ENCODE measurements at regions not wholly inside any gene's neighbourhood (a gene's known extent, or its start where the extent isn't known, plus 50 kb on each side); places are given as distances from the start of the nearest gene placed in this dataset.
"Not testable (repeated sequence)": the region's sequence is repeated elsewhere in the genome, so short reads cannot be mapped to it uniquely, and the experiment has no call there.

- no peak overlapping the region for H3K9ac ChIP-seq (ENCODE audit: low read depth in 1 of 2, low read length in 2 of 2)
- peaks cover 6 to 8% of the 10 kb centered on the region in 2 donors for H3K27me3 ChIP-seq (ENCODE audit: control insufficient read depth in 1 of 2, insufficient read depth in 2 of 2, low read length in 2 of 2)
- H3K4me3 ChIP-seq (ENCODE audit: low read depth in 1 of 2, low read length in 2 of 2) = no peak overlapping the region
- H3K9me3 ChIP-seq (ENCODE audit: control insufficient read depth in 1 of 2, low read length in 2 of 2) = no peaks in the 10 kb centered on the region
- H3K36me3 ChIP-seq (ENCODE audit: control insufficient read depth in 1 of 2, insufficient read depth in 2 of 2, low read length in 2 of 2) = no peaks in the 10 kb centered on the region
- no peak overlapping the region for H3K27ac ChIP-seq (ENCODE audit: low read depth, low read length)
- no peaks in the 10 kb centered on the region for H3K4me1 ChIP-seq (ENCODE audit: control insufficient read depth in 1 of 2, insufficient read depth in 2 of 2, low read length in 2 of 2)
Observed at GRCh38 chr19:30686826-30687566, 314.8 kb downstream of the ZNF536 start.

- peaks cover 5 to 6% of the 10 kb centered on the region in 2 donors for H3K27me3 ChIP-seq (ENCODE audit: control insufficient read depth in 1 of 2, insufficient read depth in 2 of 2, low read length in 2 of 2)
- H3K27ac ChIP-seq (ENCODE audit: low read depth, low read length) = no peak overlapping the region
- no peaks in the 10 kb centered on the region for H3K4me1 ChIP-seq (ENCODE audit: control insufficient read depth in 1 of 2, insufficient read depth in 2 of 2, low read length in 2 of 2)
- no peak overlapping the region for H3K9ac ChIP-seq (ENCODE audit: low read depth in 1 of 2, low read length in 2 of 2)
- no peaks in the 10 kb centered on the region for H3K36me3 ChIP-seq (ENCODE audit: control insufficient read depth in 1 of 2, insufficient read depth in 2 of 2, low read length in 2 of 2)
- no peak overlapping the region for H3K4me3 ChIP-seq (ENCODE audit: low read depth in 1 of 2, low read length in 2 of 2)
- no peaks in the 10 kb centered on the region for H3K9me3 ChIP-seq (ENCODE audit: control insufficient read depth in 1 of 2, low read length in 2 of 2)
Observed at GRCh38 chr19:30686176-30686820, 314.1 kb downstream of the ZNF536 start.

GRCh38 chr19:30685426-30686000, 313.3 kb downstream of the ZNF536 start:
- H3K27ac ChIP-seq (ENCODE audit: low read depth, low read length) = no peak overlapping the region
- H3K4me1 ChIP-seq (ENCODE audit: control insufficient read depth in 1 of 2, insufficient read depth in 2 of 2, low read length in 2 of 2) = no peaks in the 10 kb centered on the region
- H3K36me3 ChIP-seq (ENCODE audit: control insufficient read depth in 1 of 2, insufficient read depth in 2 of 2, low read length in 2 of 2) = no peaks in the 10 kb centered on the region
- no peak overlapping the region for H3K9ac ChIP-seq (ENCODE audit: low read depth in 1 of 2, low read length in 2 of 2)
- peaks cover 0 to 6% of the 10 kb centered on the region in 2 donors for H3K27me3 ChIP-seq (ENCODE audit: control insufficient read depth in 1 of 2, insufficient read depth in 2 of 2, low read length in 2 of 2)
- no peak overlapping the region for H3K4me3 ChIP-seq (ENCODE audit: low read depth in 1 of 2, low read length in 2 of 2)
- no peaks in the 10 kb centered on the region for H3K9me3 ChIP-seq (ENCODE audit: control insufficient read depth in 1 of 2, low read length in 2 of 2)

DNA sequence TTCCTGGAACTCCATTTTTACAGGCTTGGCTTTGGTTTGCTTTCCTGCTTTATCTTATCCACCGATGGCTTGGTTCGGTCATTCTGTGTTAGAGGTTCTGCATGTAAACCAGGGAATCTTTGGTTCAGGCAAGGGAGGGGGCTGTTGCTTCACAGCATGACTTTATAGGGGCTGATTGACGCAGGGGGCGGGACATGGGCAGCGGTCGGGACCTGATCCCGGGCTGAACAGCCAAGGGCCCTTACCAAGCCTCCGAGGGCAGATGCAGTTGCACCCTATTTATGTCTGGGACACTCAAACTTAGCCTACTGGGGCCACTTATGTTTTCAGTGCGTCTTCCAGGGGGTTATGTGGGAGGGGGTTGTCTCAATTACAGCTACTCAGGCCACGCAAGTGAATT, 312.4 kb downstream of the ZNF536 start:
- no peak overlapping the region for H3K4me3 ChIP-seq (ENCODE audit: low read depth in 1 of 2, low read length in 2 of 2)
- H3K27me3 ChIP-seq (ENCODE audit: control insufficient read depth in 1 of 2, insufficient read depth in 2 of 2, low read length in 2 of 2) = peaks cover 0 to 6% of the 10 kb centered on the region in 2 donors
- no peaks in the 10 kb centered on the region for H3K9me3 ChIP-seq (ENCODE audit: control insufficient read depth in 1 of 2, low read length in 2 of 2)
- H3K9ac ChIP-seq (ENCODE audit: low read depth in 1 of 2, low read length in 2 of 2) = no peak overlapping the region
- no peaks in the 10 kb centered on the region for H3K4me1 ChIP-seq (ENCODE audit: control insufficient read depth in 1 of 2, insufficient read depth in 2 of 2, low read length in 2 of 2)
- no peak overlapping the region for H3K27ac ChIP-seq (ENCODE audit: low read depth, low read length)
- H3K36me3 ChIP-seq (ENCODE audit: control insufficient read depth in 1 of 2, insufficient read depth in 2 of 2, low read length in 2 of 2) = no peaks in the 10 kb centered on the region

DNA sequence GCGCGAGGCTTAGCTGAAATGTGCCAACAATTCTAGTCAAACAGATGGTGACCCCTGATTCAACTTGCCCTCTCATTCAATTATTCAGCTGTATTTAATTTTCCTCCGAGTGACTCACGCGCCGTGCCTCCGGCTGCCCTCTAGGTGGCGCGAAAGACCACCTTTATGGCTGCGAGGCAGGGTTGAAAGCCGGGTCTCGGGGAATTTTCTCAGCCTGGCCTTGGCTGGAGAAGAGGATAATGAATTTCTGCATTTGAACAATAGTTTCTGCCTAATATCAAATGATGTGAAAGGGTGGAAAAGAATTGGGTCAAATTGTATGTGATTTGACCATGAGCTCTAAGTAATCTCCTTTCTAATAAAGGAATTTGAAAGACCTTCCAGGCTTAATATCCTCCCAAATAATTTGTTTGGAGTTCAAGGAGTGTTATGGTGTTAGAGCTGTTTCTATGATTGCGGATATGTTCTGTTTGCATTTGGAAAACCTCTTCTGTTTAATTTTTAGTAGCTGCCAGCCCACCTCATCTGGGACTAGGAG, 310.9 kb downstream of the ZNF536 start:
- Histone ChIP-seq H3K4me1 (ENCODE audit: control insufficient read depth in 1 of 2, insufficient read depth in 2 of 2, low read length in 2 of 2) (no peaks in the 10 kb centered on the region), H3K27ac (ENCODE audit: low read depth, low read length) (no peak overlapping the region), H3K36me3 (ENCODE audit: control insufficient read depth in 1 of 2, insufficient read depth in 2 of 2, low read length in 2 of 2) (no peaks in the 10 kb centered on the region), H3K9me3 (ENCODE audit: control insufficient read depth in 1 of 2, low read length in 2 of 2) (no peaks in the 10 kb centered on the region), H3K4me3 (ENCODE audit: low read depth in 1 of 2, low read length in 2 of 2) (no peak overlapping the region), H3K9ac (ENCODE audit: low read depth in 1 of 2, low read length in 2 of 2) (no peak overlapping the region), H3K27me3 (ENCODE audit: control insufficient read depth in 1 of 2, insufficient read depth in 2 of 2, low read length in 2 of 2) (peaks cover 0 to 6% of the 10 kb centered on the region in 2 donors)

- Histone ChIP-seq H3K36me3 (ENCODE audit: control insufficient read depth in 1 of 2, insufficient read depth in 2 of 2, low read length in 2 of 2) (no peaks in the 10 kb centered on the region), H3K27me3 (ENCODE audit: control insufficient read depth in 1 of 2, insufficient read depth in 2 of 2, low read length in 2 of 2) (peaks cover 0 to 6% of the 10 kb centered on the region in 2 donors), H3K4me1 (ENCODE audit: control insufficient read depth in 1 of 2, insufficient read depth in 2 of 2, low read length in 2 of 2) (no peaks in the 10 kb centered on the region), H3K9me3 (ENCODE audit: control insufficient read depth in 1 of 2, low read length in 2 of 2) (no peaks in the 10 kb centered on the region), H3K27ac (ENCODE audit: low read depth, low read length) (no peak overlapping the region), H3K4me3 (ENCODE audit: low read depth in 1 of 2, low read length in 2 of 2) (no peak overlapping the region), H3K9ac (ENCODE audit: low read depth in 1 of 2, low read length in 2 of 2) (no peak overlapping the region)
Observed at GRCh38 chr19:30682146-30682998, 310.2 kb downstream of the ZNF536 start.

DNA sequence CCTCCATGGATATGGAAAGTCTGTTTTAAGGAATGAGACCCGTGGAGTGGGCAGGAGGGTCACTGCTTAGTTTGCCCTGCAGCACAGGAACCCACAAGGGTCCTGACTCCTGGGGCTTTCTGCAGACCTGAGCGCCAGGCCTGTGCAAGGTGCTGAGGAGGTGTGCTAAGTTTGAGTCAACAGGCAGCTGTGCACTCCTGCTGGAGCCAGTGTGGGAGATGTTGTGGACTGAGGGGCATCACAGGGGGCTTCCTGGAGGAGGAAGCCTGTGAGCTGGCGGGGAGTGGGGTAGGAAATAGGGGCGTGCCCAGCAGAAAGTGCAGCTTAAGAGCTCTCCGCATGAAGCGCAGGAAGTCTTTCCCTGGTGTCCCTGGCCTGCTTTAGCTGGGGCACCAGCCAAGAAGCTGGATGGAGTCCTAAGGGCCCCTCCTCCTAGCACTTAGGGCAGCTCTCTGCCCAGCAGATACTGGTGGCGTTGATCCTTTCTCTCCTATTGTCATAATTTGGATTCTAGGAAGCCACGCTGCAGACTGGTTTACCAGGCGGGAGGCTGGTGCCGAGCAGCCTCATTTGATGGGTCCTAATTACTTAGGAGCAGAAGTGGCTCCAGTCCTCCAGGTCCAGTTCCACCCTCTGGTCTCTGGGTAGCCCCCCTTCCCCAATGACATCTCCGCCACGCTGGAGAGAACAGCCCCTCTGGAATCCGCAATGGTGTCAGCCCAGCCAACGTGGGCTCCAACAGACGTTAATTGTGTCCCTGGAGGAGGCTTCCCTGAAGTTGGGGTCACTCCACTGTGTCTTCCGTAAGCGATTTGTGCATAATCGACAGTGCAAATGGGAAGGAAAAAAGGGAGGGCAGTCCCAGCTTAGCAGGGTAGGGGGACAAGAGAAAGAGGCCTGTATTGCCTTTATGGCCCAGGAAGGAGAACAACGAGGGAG, 309.2 kb downstream of the ZNF536 start:
- H3K36me3 ChIP-seq (ENCODE audit: control insufficient read depth in 1 of 2, insufficient read depth in 2 of 2, low read length in 2 of 2) = no peaks in the 10 kb centered on the region
- no peaks in the 10 kb centered on the region for H3K9me3 ChIP-seq (ENCODE audit: control insufficient read depth in 1 of 2, low read length in 2 of 2)
- no peaks in the 10 kb centered on the region for H3K4me1 ChIP-seq (ENCODE audit: control insufficient read depth in 1 of 2, insufficient read depth in 2 of 2, low read length in 2 of 2)
- peaks cover 0 to 4% of the 10 kb centered on the region in 2 donors for H3K27me3 ChIP-seq (ENCODE audit: control insufficient read depth in 1 of 2, insufficient read depth in 2 of 2, low read length in 2 of 2)
- no peak overlapping the region for H3K4me3 ChIP-seq (ENCODE audit: low read depth in 1 of 2, low read length in 2 of 2)
- H3K27ac ChIP-seq (ENCODE audit: low read depth, low read length) = no peak overlapping the region
- no peak overlapping the region for H3K9ac ChIP-seq (ENCODE audit: low read depth in 1 of 2, low read length in 2 of 2)

- not testable (repeated sequence) for H3K27me3 ChIP-seq (ENCODE audit: control insufficient read depth in 1 of 2, insufficient read depth in 2 of 2, low read length in 2 of 2); H3K27ac ChIP-seq (ENCODE audit: low read depth, low read length); H3K4me1 ChIP-seq (ENCODE audit: control insufficient read depth in 1 of 2, insufficient read depth in 2 of 2, low read length in 2 of 2); H3K9ac ChIP-seq (ENCODE audit: low read depth in 1 of 2, low read length in 2 of 2); H3K36me3 ChIP-seq (ENCODE audit: control insufficient read depth in 1 of 2, insufficient read depth in 2 of 2, low read length in 2 of 2); H3K9me3 ChIP-seq (ENCODE audit: control insufficient read depth in 1 of 2, low read length in 2 of 2); H3K4me3 ChIP-seq (ENCODE audit: low read depth in 1 of 2, low read length in 2 of 2)
Observed at GRCh38 chr19:30680399-30680798, 308.2 kb downstream of the ZNF536 start.

GRCh38 chr19:30679789-30680188, 307.6 kb downstream of the ZNF536 start:
- H3K27ac ChIP-seq (ENCODE audit: low read depth, low read length) = no peak overlapping the region
- H3K27me3 ChIP-seq (ENCODE audit: control insufficient read depth in 1 of 2, insufficient read depth in 2 of 2, low read length in 2 of 2) = peaks cover 0 to 2% of the 10 kb centered on the region in 2 donors
- H3K36me3 ChIP-seq (ENCODE audit: control insufficient read depth in 1 of 2, insufficient read depth in 2 of 2, low read length in 2 of 2) = no peaks in the 10 kb centered on the region
- H3K9me3 ChIP-seq (ENCODE audit: control insufficient read depth in 1 of 2, low read length in 2 of 2) = no peaks in the 10 kb centered on the region
- no peak overlapping the region for H3K4me3 ChIP-seq (ENCODE audit: low read depth in 1 of 2, low read length in 2 of 2)
- no peaks in the 10 kb centered on the region for H3K4me1 ChIP-seq (ENCODE audit: control insufficient read depth in 1 of 2, insufficient read depth in 2 of 2, low read length in 2 of 2)
- H3K9ac ChIP-seq (ENCODE audit: low read depth in 1 of 2, low read length in 2 of 2) = no peak overlapping the region
